NOMO-1 (cell line): ENCODE measurements at regions not wholly inside any gene's neighbourhood (a gene's known extent, or its start where the extent isn't known, plus 50 kb on each side); places are given as distances from the start of the nearest gene placed in this dataset.

ENCODE experiments used
- DNase-seq, 2 experiments: peaks; one replicate each; lab custom pipeline; 2025; ENCODE audit not compliant: unreplicated experiment in 2 of 2; lab: John Stamatoyannopoulos, UW

DNA sequence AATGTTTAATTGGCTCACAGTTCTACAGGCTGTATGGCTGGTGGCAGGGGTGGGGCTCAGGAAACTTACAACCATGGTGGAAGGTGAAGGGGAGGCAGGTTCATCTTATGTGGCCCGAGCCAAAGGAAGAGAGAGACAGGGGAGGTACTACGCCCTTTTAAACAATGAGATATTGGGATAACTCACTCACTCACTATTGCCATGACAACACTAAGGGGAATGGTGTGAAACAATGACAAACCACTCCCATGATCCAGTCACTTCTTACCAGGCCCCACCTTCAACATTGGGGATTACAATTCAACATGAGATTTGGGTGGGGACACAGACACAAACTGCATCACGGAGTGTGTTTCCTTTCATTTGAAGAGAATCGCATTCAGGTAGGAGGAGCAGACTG, 220.9 kb downstream of the GADD45G start:
- DNase-seq = no peak

GRCh38 chr9:89826186-89826585, 221.4 kb downstream of the GADD45G start:
- no peak for DNase-seq

DNA sequence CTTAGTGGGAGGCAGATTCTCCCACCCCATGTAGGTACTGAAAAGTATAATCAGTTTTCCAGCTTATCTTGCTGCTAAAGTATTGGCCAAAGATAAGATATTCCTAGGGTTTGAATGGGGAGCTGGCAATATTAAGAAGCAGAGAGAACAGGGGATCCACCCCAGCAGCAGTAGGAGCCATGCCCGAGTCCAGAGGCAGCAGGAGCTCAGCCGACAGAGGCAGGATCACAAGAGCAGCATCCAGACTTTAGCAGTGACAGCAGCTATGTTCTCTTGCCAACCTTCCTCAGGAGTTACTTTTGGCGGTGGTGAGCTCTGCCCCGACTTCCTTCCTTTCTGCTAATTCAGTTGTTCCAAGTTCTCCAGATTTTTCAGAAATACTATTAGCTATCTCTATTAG, 224.5 kb downstream of the GADD45G start:
- DNase-seq = no peak

- DNase-seq = no peak
These were observed 230.9 kb downstream of the GADD45G start for GRCh38 chr9:89835666-89836065.

- DNase-seq = no peak
These were observed 232.5 kb downstream of the GADD45G start for GRCh38 chr9:89837162-89837933.

- no peak for DNase-seq
These were observed 233.1 kb downstream of the GADD45G start for GRCh38 chr9:89837934-89838310.

GRCh38 chr9:89838621-89839020, 233.8 kb downstream of the GADD45G start:
- no peak for DNase-seq

DNA sequence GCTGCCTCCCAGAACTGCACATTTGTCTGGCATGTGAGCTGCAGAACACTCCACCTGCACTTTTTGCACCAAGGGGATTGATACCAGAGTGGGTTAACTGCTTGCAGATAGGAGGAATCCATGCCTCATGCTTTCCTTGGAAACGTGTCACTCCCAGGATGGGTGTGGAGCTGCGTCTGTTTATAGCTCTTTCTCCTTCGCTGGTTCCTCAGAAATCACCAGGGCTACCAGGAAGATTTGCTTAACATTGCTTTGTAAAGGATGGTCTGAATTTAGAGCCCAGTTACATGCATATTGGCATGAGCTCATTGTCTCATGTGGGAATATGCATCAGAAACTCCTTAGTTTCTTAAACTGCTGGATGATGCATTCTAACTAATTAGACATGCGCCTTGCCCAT, 234.6 kb downstream of the GADD45G start:
- DNase-seq = no peak

DNA sequence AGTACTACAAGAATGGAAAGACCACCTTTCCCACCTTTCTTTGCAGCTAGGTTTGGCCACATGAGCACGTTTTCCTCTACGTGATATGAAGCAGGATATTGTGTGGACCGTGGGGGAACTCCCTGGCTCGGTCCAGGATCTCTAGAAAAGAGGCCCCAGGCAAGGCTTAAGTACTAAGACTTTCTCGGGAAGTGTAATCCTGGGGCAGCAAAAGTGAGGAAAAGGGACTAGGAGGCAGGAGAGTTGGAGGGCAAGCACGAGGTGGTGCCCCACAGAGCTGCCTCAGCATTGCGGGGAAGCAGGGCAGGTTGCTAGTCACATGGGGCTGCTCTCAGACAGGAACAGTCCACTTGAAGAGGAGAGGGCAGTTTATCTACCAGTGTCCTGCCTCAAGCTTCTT, 235.1 kb downstream of the GADD45G start:
- no peak for DNase-seq

- DNase-seq = no peak
These were observed 236.6 kb downstream of the GADD45G start for GRCh38 chr9:89841456-89841855.

DNA sequence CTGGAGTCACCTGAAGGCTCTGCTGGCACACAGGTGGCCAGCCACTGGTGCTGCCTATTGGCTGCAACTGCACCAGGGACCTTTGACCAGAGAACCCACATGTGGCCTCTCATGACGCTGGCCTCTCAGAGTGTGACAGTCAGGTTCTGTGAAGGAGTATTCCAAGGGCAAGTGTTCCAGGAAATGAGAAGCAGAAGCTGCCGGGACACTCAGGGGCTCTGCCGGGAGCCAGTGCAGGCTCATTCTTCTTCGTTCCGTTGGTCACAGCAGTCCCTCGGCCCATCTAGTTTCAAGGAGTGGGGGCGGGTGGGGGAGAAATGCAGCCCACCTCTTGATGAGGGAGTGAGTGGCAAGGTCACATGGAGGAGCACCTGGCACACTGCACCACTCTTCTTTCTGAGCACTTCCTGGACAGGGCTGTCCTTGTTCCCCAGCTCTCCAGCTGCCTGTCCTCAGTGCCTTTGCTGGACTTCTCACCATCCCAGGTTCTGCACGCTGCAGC, 237.5 kb downstream of the GADD45G start:
- DNase-seq = no peak

DNA sequence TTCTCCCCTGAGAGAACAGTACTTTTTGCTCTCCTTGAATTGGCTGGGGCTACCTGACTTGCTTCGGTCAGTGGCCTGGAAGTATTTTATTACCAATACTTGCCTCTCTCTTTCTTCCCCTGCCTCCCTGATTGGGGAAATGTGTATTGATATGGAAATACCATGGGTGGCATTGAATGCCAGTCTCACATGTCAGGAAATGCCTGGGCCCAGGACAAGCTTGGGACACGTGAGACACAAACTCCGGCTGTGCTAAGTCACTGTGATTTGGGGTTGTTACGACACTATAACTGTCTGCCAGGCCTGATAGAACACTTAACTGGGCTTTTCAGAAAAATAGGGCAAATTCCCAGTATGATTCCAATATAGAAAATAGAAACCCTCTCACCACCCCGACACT, 238.3 kb downstream of the GADD45G start:
- no peak for DNase-seq

DNA sequence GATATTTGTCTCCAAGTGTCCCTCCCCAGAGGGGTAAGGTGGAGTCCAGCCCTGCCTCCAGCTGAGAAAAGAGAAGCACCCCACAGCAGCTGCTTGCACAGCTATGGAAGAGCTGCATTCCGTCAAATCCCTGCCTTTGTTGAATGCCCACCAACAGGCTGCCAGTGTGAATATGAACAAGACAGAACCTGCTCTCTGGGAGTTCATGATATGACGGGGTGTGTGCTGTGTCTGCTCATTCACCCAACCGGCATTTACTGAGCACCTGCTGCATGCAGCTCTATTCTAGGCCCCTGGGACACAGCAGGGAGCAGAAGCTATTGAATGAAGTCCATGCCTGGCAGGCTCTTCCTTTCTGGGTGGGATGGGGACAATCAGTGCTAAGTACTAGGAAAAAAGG, 238.8 kb downstream of the GADD45G start:
- no peak for DNase-seq

GRCh38 chr9:89844075-89844474, 239.3 kb downstream of the GADD45G start:
- no peak for DNase-seq

GRCh38 chr9:89844535-89844934, 239.7 kb downstream of the GADD45G start:
- DNase-seq = no peak

DNA sequence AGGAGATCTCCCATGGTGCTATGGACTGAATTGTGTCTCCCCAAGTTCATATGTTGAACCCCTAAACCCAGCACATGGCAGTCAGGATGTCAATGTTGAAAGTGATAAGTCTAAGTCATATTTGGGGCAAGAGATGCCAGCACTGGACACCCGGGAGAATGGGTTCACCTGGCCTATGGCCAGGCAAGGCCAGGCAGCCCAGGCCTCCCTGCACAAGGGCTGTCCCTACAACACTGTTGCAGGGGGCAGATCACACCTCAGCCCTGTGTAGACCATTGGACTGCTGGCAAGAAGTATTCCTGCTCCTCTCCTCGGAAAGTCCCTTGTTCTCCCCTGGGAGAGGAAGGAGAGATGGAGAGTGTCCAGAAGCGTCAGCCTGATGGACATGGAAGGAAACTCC, 240.5 kb downstream of the GADD45G start:
- no peak for DNase-seq

- no peak for DNase-seq
These were observed 241.1 kb downstream of the GADD45G start for GRCh38 chr9:89845862-89846261.

- no peak for DNase-seq
These were observed 243.5 kb downstream of the GADD45G start for GRCh38 chr9:89848060-89849040.

GRCh38 chr9:89849096-89849495, 244.3 kb downstream of the GADD45G start:
- no peak for DNase-seq

DNA sequence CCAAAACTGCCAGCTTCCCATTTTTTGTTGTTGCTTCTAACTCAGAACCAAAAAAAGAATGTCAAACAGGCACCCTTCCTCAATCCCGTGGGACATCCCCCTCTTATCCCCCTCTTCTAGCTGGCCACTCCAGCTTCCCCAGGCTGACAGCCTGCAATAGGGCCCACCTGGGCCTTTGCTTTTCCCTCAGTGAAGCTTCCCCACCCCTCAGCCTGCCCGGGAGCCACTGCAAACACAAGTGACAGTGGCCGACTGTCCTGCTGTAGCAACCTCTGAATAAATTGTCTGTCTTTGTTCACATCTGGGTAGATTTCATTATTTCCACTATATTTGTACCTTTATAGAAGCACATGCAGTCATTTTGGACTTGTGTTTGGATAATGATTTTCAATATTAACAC, 245.3 kb downstream of the GADD45G start:
- no peak for DNase-seq

GRCh38 chr9:89850631-89851325, 246.0 kb downstream of the GADD45G start:
- DNase-seq = no peak
